HepG2 (cell line): ENCODE measurements at regions not wholly inside any gene's neighbourhood (a gene's known extent, or its start where the extent isn't known, plus 50 kb on each side); places are given as distances from the start of the nearest gene placed in this dataset.

Experiments
- ATAC-seq: fragments of 200-7000 bp; cut with Tn5 transposase; 3 replicates; pipeline ENCODE4 v1.9.1; 2020; ENCODE audit warnings: mild to moderate bottlenecking, moderate library complexity
- BruUV-seq: library from RNA; stranded (reverse); fragments of 400-500 nt; replicated peaks from 2 replicates; lab custom pipeline; 2021; lab: Mats Ljungman, UMichigan
- CTCF ChIA-PET: fragments of 300-600 bp; formaldehyde crosslinking; extraction: SDS; loops from one replicate; lab custom pipeline; 2021; ENCODE audit warnings: low total read pairs, inconsistent platforms, low intra/inter-chr PET ratio; lab: Yijun Ruan, JAX
- POLR2A ChIA-PET: fragments of 350-600 bp; sonication (Branson Sonifier 250); formaldehyde crosslinking; loops from one replicate; lab custom pipeline; 2020; ENCODE audit warnings: antibody characterized with exemption, inconsistent platforms; lab: Yijun Ruan, JAX
- DNase-seq: peaks from one replicate; pipeline ENCODE4 v3.0.0-alpha.2; 2015; ENCODE audit warnings: low spot score
- FAIRE-seq: peaks from 3 replicates; lab custom pipeline; 2011; peaks lifted over from hg19 to GRCh38; lab: Jason Lieb, UNC
- H2AFZ ChIP-seq: one replicate; pipeline ENCODE4 v1.6.1; 2011; ENCODE audit warnings: low read length, inconsistent platforms
- H3K27ac ChIP-seq: fragments of 300-600 bp; 3 replicates; pipeline ENCODE4 v1.8.0; 2011; ENCODE audit warnings: mixed run types, mild to moderate bottlenecking, mixed read lengths, low read length, inconsistent platforms; ENCODE audit not compliant: insufficient read depth; ENCODE audit errors: extremely low read length
- H3K27me3 ChIP-seq, 2 experiments: fragments of 200-600 bp in 1 of 2; 2 replicates in 1 of 2; 3 replicates in 1 of 2; pipeline versions ENCODE4 v1.6.0 to v1.8.0; 2011; ENCODE audit warnings: low read length in 2 of 2, mild to moderate bottlenecking in 2 of 2, moderate library complexity in 2 of 2, inconsistent platforms in 1 of 2; ENCODE audit not compliant: insufficient read depth in 2 of 2, control insufficient read depth in 1 of 2
- H3K36me3 ChIP-seq, 2 experiments: fragments of 200-600 bp in 1 of 2; replicated peaks in 1 of 2; 2 replicates in 1 of 2; 3 replicates in 1 of 2; pipeline versions ENCODE4 v1.5.1 to v1.8.0; 2011; ENCODE audit warnings: low read length in 2 of 2, inconsistent platforms in 1 of 2; ENCODE audit not compliant: insufficient read depth in 2 of 2, control insufficient read depth in 1 of 2
- H3K4me1 ChIP-seq: 2 replicates; pipeline ENCODE4 v1.5.1; 2012; ENCODE audit warnings: low read length, inconsistent platforms; ENCODE audit not compliant: insufficient read depth
- H3K4me2 ChIP-seq: 2 replicates; pipeline ENCODE4 v1.6.0; 2011; ENCODE audit warnings: low read depth, low read length, inconsistent platforms
- H3K4me3 ChIP-seq, 3 experiments: fragments of 200-600 bp in 1 of 3; sonication (generic), shearing (Covaris generic) in 1 of 3; replicated peaks in 1 of 3; 2 replicates each; pipeline ENCODE4 v1.5.1; 2011 to 2016; ENCODE audit warnings: low read length in 3 of 3, inconsistent platforms in 2 of 3, low read depth in 2 of 3, mild to moderate bottlenecking in 2 of 3, control low read depth in 1 of 3, mixed read lengths in 1 of 3; ENCODE audit not compliant: insufficient read depth in 1 of 3
- H3K79me2 ChIP-seq: one replicate; pipeline ENCODE4 v1.6.1; 2011; ENCODE audit warnings: low read length, inconsistent platforms; ENCODE audit not compliant: insufficient read depth
- H3K9ac ChIP-seq: 2 replicates; pipeline ENCODE4 v1.6.0; 2011; ENCODE audit warnings: mild to moderate bottlenecking, low read depth, low read length, inconsistent platforms; ENCODE audit not compliant: insufficient read depth
- H3K9me3 ChIP-seq: 2 replicates; pipeline ENCODE4 v1.5.1; 2012; ENCODE audit warnings: mild to moderate bottlenecking, low read length
- H4K20me1 ChIP-seq: 2 replicates; pipeline ENCODE4 v1.6.0; 2011; ENCODE audit warnings: inconsistent platforms, mild to moderate bottlenecking, low read length, moderate library complexity; ENCODE audit not compliant: insufficient read depth
- HDAC1 ChIP-seq: sonication (generic); formaldehyde crosslinking; IDR thresholded peaks from 2 replicates; pipeline ENCODE4 v1.5.1; 2020; ENCODE audit warnings: mild to moderate bottlenecking, missing genetic modification reagents
- JUNB ChIP-seq: sonication (generic); formaldehyde crosslinking; IDR thresholded peaks from 2 replicates; pipeline ENCODE4 v1.8.0; 2022; ENCODE audit warnings: missing genetic modification reagents, mild to moderate bottlenecking, borderline replicate concordance
- JUND ChIP-seq: sonication (generic); formaldehyde crosslinking; IDR thresholded peaks from 2 replicates; pipeline ENCODE4 v1.8.0; 2022; ENCODE audit warnings: mild to moderate bottlenecking, missing genetic modification reagents
- KLF13 ChIP-seq: sonication (generic); formaldehyde crosslinking; IDR thresholded peaks from 2 replicates; pipeline ENCODE4 v1.4.0; 2020; ENCODE audit warnings: mild to moderate bottlenecking, missing genetic modification reagents
- NFIB ChIP-seq: sonication (generic); formaldehyde crosslinking; IDR thresholded peaks from 2 replicates; pipeline ENCODE4 v1.9.0; 2021; ENCODE audit warnings: missing genetic modification reagents, mild to moderate bottlenecking, borderline replicate concordance
- PAF1 ChIP-seq: IDR thresholded peaks from 2 replicates; pipeline ENCODE4 v1.6.1; 2016; ENCODE audit warnings: missing genetic modification reagents, missing compliant biosample characterization
- PCBP1 ChIP-seq: fragments of 200-400 bp; formaldehyde crosslinking; IDR thresholded peaks from 2 replicates; pipeline ENCODE4 v1.6.1; 2017; ENCODE audit warnings: mild to moderate bottlenecking, low read depth, low read length, borderline replicate concordance
- RBM22 ChIP-seq: fragments of 200-400 bp; formaldehyde crosslinking; optimal IDR thresholded peaks from 2 replicates; pipeline ENCODE3; 2017; ENCODE audit warnings: mild to moderate bottlenecking, low read length, moderate library complexity
- REXO4 ChIP-seq: sonication (generic); formaldehyde crosslinking; IDR thresholded peaks from 2 replicates; pipeline ENCODE4 v1.8.0; 2022; ENCODE audit warnings: missing genetic modification reagents, mild to moderate bottlenecking, borderline replicate concordance
- TRIM24 ChIP-seq: sonication (generic); formaldehyde crosslinking; IDR thresholded peaks from 2 replicates; pipeline ENCODE4 v1.8.0; 2022; ENCODE audit warnings: mild to moderate bottlenecking, missing genetic modification reagents
- YY1 ChIP-seq: IDR thresholded peaks from 2 replicates; pipeline ENCODE4 v1.6.1; 2011; ENCODE audit warnings: low read length, low read depth, moderate library complexity, mild to moderate bottlenecking; ENCODE audit not compliant: insufficient read depth, insufficient replicate concordance
- ZBTB20 ChIP-seq: sonication (generic); formaldehyde crosslinking; IDR thresholded peaks from 2 replicates; pipeline ENCODE4 v1.8.1; 2023; ENCODE audit warnings: missing genetic modification reagents, low read depth, mild to moderate bottlenecking, borderline replicate concordance
- ZC3H13 ChIP-seq: sonication (generic); formaldehyde crosslinking; IDR thresholded peaks from 2 replicates; pipeline ENCODE4 v1.8.1; 2023; ENCODE audit warnings: mild to moderate bottlenecking, missing genetic modification reagents, moderate library complexity
- ZNF124 ChIP-seq: sonication (generic); formaldehyde crosslinking; IDR thresholded peaks from 2 replicates; pipeline ENCODE4 v1.4.0; 2020; ENCODE audit warnings: missing genetic modification reagents
- ZNF205 ChIP-seq: IDR thresholded peaks from 2 replicates; pipeline ENCODE4 v1.6.1; 2018; ENCODE audit warnings: missing biosample characterization, missing genetic modification reagents
- ZNF367 ChIP-seq: sonication (generic); formaldehyde crosslinking; IDR thresholded peaks from 2 replicates; pipeline ENCODE4 v1.4.0; 2020; ENCODE audit warnings: missing genetic modification reagents, borderline replicate concordance
- ZNF720 ChIP-seq: sonication (generic); formaldehyde crosslinking; IDR thresholded peaks from 2 replicates; pipeline ENCODE4 v1.4.0; 2020; ENCODE audit warnings: missing genetic modification reagents
- ZNF761 ChIP-seq: sonication (generic); formaldehyde crosslinking; conservative IDR thresholded peaks from 2 replicates; pipeline ENCODE4 v1.4.0; 2020; ENCODE audit warnings: mild to moderate bottlenecking, missing genetic modification reagents
- WGBS: methylation state at CpG from one replicate; pipeline ENCODE4 v1.1.6; 2017; ENCODE audit warnings: low lambda C conversion rate; 5-methylcytosine and 5-hydroxymethylcytosine counted together
- in situ Hi-C: cut with HindIII; loops from 2 replicates; pipeline ENCODE4 v1.10.0; 2017; ENCODE audit warnings: low pct_unique_long_range_greater_than_20kb; ENCODE audit not compliant: extremely low pct_ligation_motif_present
- intact Hi-C: fragments of 100-400 bp; cut with micrococcal nuclease; formaldehyde crosslinking; loops from one replicate; pipeline ENCODE4 v1.10.0; 2022; ENCODE audit not compliant: unreplicated experiment
- TF ChIP-seq, protein P1 (sequence below): sonication (generic); formaldehyde crosslinking; IDR thresholded peaks from 2 replicates; pipeline ENCODE4 v1.4.0; 2020; ENCODE audit warnings: missing genetic modification reagents
- TF ChIP-seq, protein P2 (sequence below): sonication (generic); formaldehyde crosslinking; IDR thresholded peaks from 2 replicates; pipeline ENCODE4 v1.4.0; 2020; ENCODE audit warnings: missing genetic modification reagents, mild to moderate bottlenecking, borderline replicate concordance

DNA sequence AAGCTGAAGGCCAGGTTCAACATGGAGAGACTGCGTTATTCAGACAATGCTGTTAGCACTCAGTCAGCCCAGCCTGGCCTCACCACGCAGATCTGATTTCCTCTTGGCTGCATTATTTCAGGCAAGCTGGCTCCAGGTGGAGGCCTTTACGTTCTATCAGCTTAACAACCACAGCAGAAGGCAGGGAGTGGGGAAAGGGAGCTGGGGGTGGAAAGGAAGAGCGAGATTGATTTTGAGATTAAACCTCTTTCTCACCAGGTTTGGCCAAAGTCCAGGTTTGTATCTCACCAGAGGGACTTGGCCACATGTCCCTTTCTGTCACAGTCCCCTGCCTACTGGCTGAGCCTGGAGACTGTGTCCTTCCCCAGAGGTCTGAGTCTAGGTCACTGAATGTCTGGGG is 543.7 kb upstream of the TMEM132C start:
- Histone ChIP-seq H3K79me2 (no peaks in the 10 kb centered on the region), H3K4me1 (no peaks in the 10 kb centered on the region), H3K27ac (no peak overlapping the region), H3K9me3 (no peaks in the 10 kb centered on the region), H3K9ac (no peak overlapping the region), H3K36me3 (no peaks in the 10 kb centered on the region), H4K20me1 (no peaks in the 10 kb centered on the region), H3K27me3 (no peaks in the 10 kb centered on the region), H2AFZ (no peak overlapping the region), H3K4me2 (no peak overlapping the region), H3K4me3 (no peak overlapping the region)
- FAIRE-seq (no peak), ATAC-seq (no peak), DNase-seq (no peak)
- in situ Hi-C loops (no loop called here), intact Hi-C loops (no loop called here)
- 38% methylated on average over 4 of the region's 4 CpGs for WGBS
- TF ChIP-seq PCBP1 (no peak), JUND (CRISPR knock-in tag) (no peak), YY1 (no peak), ZNF367 (CRISPR knock-in tag) (no peak), ZNF205 (CRISPR knock-in tag) (no peak), ZNF720 (CRISPR knock-in tag) (no peak), ZC3H13 (no peak), ZBTB20 (CRISPR knock-in tag) (no peak), REXO4 (no peak), RBM22 (no peak), TRIM24 (no peak), PAF1 (CRISPR knock-in tag) (no peak), KLF13 (CRISPR knock-in tag) (no peak), ZNF124 (CRISPR knock-in tag) (no peak), NFIB (no peak), ZNF761 (CRISPR knock-in tag) (no peak), JUNB (CRISPR knock-in tag) (no peak), HDAC1 (CRISPR knock-in tag) (no peak)
- TF ChIP-seq, protein P1, sequence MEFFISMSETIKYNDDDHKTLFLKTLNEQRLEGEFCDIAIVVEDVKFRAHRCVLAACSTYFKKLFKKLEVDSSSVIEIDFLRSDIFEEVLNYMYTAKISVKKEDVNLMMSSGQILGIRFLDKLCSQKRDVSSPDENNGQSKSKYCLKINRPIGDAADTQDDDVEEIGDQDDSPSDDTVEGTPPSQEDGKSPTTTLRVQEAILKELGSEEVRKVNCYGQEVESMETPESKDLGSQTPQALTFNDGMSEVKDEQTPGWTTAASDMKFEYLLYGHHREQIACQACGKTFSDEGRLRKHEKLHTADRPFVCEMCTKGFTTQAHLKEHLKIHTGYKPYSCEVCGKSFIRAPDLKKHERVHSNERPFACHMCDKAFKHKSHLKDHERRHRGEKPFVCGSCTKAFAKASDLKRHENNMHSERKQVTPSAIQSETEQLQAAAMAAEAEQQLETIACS (CRISPR knock-in tag), result no peak
- TF ChIP-seq, protein P2, sequence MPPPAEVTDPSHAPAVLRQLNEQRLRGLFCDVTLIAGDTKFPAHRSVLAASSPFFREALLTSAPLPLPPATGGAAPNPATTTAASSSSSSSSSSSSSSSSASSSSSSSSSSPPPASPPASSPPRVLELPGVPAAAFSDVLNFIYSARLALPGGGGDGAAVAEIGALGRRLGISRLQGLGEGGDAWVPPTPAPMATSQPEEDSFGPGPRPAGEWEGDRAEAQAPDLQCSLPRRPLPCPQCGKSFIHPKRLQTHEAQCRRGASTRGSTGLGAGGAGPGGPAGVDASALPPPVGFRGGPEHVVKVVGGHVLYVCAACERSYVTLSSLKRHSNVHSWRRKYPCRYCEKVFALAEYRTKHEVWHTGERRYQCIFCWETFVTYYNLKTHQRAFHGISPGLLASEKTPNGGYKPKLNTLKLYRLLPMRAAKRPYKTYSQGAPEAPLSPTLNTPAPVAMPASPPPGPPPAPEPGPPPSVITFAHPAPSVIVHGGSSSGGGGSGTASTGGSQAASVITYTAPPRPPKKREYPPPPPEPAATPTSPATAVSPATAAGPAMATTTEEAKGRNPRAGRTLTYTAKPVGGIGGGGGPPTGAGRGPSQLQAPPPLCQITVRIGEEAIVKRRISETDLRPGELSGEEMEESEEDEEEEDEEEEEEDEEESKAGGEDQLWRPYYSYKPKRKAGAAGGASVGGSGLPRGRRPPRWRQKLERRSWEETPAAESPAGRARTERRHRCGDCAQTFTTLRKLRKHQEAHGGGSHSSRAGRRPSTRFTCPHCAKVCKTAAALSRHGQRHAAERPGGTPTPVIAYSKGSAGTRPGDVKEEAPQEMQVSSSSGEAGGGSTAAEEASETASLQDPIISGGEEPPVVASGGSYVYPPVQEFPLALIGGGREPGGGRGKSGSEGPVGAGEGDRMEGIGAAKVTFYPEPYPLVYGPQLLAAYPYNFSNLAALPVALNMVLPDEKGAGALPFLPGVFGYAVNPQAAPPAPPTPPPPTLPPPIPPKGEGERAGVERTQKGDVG, result no peak
- POLR2A ChIA-PET, result no interaction called here
- no TSS peak for BruUV-seq
- CTCF ChIA-PET, result no interaction called here
